Transverse colon (tissue), 4 donors: ENCODE measurements at regions not wholly inside any gene's neighbourhood (a gene's known extent, or its start where the extent isn't known, plus 50 kb on each side); places are given as distances from the start of the nearest gene placed in this dataset.
"Not testable (repeated sequence)": the region's sequence is repeated elsewhere in the genome, so short reads cannot be mapped to it uniquely, and the experiment has no call there.

ENCODE experiments used
- DNase-seq: peaks from one replicate; pipeline ENCODE4 v3.0.0-alpha.2; 2019
- H3K27ac ChIP-seq, 4 donors: fragments of 200-600 bp; sonication (generic); 2 replicates each; pipeline ENCODE4 v1.5.1; 2016 to 2018; ENCODE audit warnings: inconsistent platforms in 4 of 4
- H3K27me3 ChIP-seq: fragments of 200-600 bp; sonication (generic); 2 replicates; pipeline ENCODE4 v1.5.1; 2017; ENCODE audit warnings: inconsistent platforms
- H3K36me3 ChIP-seq, 4 donors: fragments of 200-600 bp; sonication (generic); 2 replicates each; pipeline ENCODE4 v1.5.1; 2017 to 2019; ENCODE audit warnings: inconsistent platforms in 4 of 4
- H3K4me1 ChIP-seq, 4 donors: fragments of 200-600 bp; sonication (generic); 2 replicates each; pipeline ENCODE4 v1.5.1; 2017 to 2020; ENCODE audit warnings: inconsistent platforms in 4 of 4
- H3K4me3 ChIP-seq, 4 donors: fragments of 200-600 bp; sonication (generic); 1 replicate in 1 of 4; 2 replicates in 3 of 4; pipeline versions ENCODE4 v1.5.1 to v1.6.1; 2017 to 2019; ENCODE audit warnings: inconsistent platforms in 4 of 4
- H3K9me3 ChIP-seq, 2 donors: fragments of 200-600 bp; sonication (generic); 2 replicates each; pipeline ENCODE4 v1.5.1; 2017 to 2019; ENCODE audit warnings: inconsistent platforms in 2 of 2
- EP300 ChIP-seq: sonication (generic); formaldehyde crosslinking; IDR thresholded peaks from one replicate; pipeline ENCODE4 v1.6.1; 2017; ENCODE audit warnings: antibody characterized with exemption, low read depth
- POLR2A ChIP-seq: fragments of 450-650 bp; IDR thresholded peaks from one replicate; pipeline ENCODE4 v1.6.1; 2016; ENCODE audit warnings: antibody characterized with exemption, mild to moderate bottlenecking, moderate library complexity
- POLR2AphosphoS5 ChIP-seq, 3 donors: sonication (generic); formaldehyde crosslinking; IDR thresholded peaks; one replicate each; pipeline ENCODE4 v1.6.1; 2016; ENCODE audit warnings: antibody characterized with exemption in 3 of 3
- WGBS, 2 donors: methylation state at CpG; one replicate each; pipeline ENCODE4 v1.1.5; 2018; ENCODE audit warnings: low coverage in 1 of 2; 5-methylcytosine and 5-hydroxymethylcytosine counted together
- in situ Hi-C, 4 donors: fragments of 200-750 bp; cut with MboI; loops; one replicate each; pipeline versions ENCODE4 v1.15.0 to v1.15.1; 2017; ENCODE audit warnings: low sequenced_read_pairs in 3 of 4, low pct_ligation_motif_present in 1 of 4, low pct_unique_long_range_greater_than_20kb in 1 of 4
- intact Hi-C: fragments of 100-400 bp; cut with DNase I; formaldehyde crosslinking; loops from one replicate; pipeline ENCODE4 v1.15.1; 2023; ENCODE audit warnings: low total_unique reads
- TF ChIP-seq, protein P1 (sequence below), 5 experiments: fragments of 200-600 bp in 3 of 5; fragments of 450-650 bp in 2 of 5; sonication (generic) in 3 of 5; IDR thresholded peaks; 1 replicate in 2 of 5; 2 replicates in 3 of 5; pipeline ENCODE4 v1.5.1; 2016 to 2017; ENCODE audit warnings: antibody characterized with exemption in 5 of 5, inconsistent platforms in 3 of 5, mild to moderate bottlenecking in 2 of 5, moderate library complexity in 1 of 5

DNA sequence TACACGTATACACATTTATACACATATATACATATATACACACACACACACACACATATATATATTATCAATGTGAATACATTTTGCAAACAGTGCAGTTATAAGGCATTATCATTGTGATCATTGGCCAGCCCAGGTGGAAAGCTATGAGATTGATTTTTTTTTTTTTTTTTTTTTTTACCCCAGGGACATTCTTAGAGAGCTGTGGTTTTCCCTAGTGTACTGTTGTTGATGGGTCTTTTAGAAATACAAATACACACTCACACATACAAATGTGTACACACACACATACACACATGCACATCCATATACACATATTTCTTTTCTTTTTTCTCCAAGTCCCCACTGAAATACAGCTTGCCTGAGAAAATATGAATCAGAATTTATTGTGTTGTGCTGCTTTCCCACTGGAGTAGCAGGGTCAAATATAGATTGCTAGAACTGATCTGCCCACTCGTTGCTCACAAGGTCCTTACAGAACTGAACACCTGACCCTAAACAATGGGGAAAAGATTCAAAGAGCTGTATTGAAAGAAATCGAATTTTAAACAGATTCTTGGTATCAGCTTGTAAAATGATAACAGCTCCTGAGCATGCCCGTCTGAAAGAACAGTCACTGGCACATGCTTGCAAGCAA, 325.6 kb downstream of the OMA1 start:
- Histone ChIP-seq H3K27me3 (no peaks in the 10 kb centered on the region), H3K4me1 (no peaks in the 10 kb centered on the region), H3K27ac (no peak overlapping the region), H3K9me3 (no peaks in the 10 kb centered on the region), H3K36me3 (no peaks in the 10 kb centered on the region), H3K4me3 (no peak overlapping the region)
- in situ Hi-C loops, result no loop called here
- TF ChIP-seq EP300 (no peak), POLR2AphosphoS5 (IDR thresholded peaks at IDR 0.05) (no peak), POLR2A (no peak)
- TF ChIP-seq, protein P1, sequence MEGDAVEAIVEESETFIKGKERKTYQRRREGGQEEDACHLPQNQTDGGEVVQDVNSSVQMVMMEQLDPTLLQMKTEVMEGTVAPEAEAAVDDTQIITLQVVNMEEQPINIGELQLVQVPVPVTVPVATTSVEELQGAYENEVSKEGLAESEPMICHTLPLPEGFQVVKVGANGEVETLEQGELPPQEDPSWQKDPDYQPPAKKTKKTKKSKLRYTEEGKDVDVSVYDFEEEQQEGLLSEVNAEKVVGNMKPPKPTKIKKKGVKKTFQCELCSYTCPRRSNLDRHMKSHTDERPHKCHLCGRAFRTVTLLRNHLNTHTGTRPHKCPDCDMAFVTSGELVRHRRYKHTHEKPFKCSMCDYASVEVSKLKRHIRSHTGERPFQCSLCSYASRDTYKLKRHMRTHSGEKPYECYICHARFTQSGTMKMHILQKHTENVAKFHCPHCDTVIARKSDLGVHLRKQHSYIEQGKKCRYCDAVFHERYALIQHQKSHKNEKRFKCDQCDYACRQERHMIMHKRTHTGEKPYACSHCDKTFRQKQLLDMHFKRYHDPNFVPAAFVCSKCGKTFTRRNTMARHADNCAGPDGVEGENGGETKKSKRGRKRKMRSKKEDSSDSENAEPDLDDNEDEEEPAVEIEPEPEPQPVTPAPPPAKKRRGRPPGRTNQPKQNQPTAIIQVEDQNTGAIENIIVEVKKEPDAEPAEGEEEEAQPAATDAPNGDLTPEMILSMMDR (IDR thresholded peaks at IDR 0.05), result no peak
- intact Hi-C loops, result no loop called here
- WGBS, 2 donors, result 67 to 88% methylated on average over 1 to 4 of the region's 4 CpGs
- no peak for DNase-seq

DNA sequence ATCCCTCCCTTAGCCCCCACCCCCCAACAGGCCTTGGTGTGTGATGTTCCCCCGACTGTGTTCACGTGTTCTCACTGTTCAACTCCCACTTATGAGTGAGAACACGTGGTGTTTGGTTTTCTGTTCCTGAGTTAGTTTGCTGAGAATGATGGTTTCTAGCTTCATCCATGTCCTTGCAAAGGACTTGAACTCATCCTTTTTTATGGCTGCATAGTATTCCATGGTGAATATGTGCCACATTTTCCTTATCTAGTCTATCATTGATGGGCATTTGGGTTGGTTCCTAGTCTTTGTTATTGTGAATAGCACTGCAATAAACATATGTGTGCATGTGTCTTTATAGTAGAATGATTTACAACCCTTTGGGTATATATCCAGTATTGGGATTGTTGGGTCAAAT, 330.4 kb downstream of the OMA1 start:
- H3K9me3 ChIP-seq, intact Hi-C loops, H3K27ac ChIP-seq, H3K4me1 ChIP-seq, DNase-seq, in situ Hi-C loops, H3K27me3 ChIP-seq, H3K36me3 ChIP-seq, H3K4me3 ChIP-seq: not testable (repeated sequence)
- 71 to 90% methylated on average over 3 of the region's 3 CpGs for WGBS, 2 donors

DNA sequence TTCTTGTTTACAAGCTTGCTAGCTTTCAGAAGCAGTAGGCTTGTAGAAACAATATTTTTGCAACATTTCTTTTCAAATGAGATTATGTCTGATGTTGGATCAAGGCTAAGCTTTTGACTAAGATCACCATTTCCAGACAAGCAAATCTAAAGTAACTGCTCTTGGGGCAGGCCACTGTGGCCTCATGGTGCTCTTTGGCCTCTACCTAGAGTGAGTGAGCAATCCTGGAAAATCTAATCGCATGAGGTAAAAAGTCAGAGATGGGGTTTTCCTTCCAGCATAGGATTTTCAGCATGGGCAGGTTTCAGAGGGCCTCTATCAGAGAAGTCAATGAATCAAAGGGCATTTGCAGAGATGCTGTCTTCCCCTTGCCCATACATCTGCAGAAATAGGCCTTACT, 331.9 kb downstream of the OMA1 start:
- Histone ChIP-seq H3K4me1 (no peaks in the 10 kb centered on the region), H3K4me3 (no peak overlapping the region), H3K36me3 (no peaks in the 10 kb centered on the region), H3K9me3 (no peaks in the 10 kb centered on the region), H3K27ac (no peak overlapping the region), H3K27me3 (no peaks in the 10 kb centered on the region)
- WGBS, 2 donors, result 85% methylated on average over 1 of the region's 1 CpG; no CpG with 5 or more reads in 1 of the 2 donors
- in situ Hi-C loops, result no loop called here
- TF ChIP-seq POLR2AphosphoS5 (IDR thresholded peaks at IDR 0.05) (no peak), POLR2A (no peak), EP300 (no peak)
- TF ChIP-seq, protein P1 (IDR thresholded peaks at IDR 0.05), result no peak
- no peak for DNase-seq
- intact Hi-C loops, result no loop called here

DNA sequence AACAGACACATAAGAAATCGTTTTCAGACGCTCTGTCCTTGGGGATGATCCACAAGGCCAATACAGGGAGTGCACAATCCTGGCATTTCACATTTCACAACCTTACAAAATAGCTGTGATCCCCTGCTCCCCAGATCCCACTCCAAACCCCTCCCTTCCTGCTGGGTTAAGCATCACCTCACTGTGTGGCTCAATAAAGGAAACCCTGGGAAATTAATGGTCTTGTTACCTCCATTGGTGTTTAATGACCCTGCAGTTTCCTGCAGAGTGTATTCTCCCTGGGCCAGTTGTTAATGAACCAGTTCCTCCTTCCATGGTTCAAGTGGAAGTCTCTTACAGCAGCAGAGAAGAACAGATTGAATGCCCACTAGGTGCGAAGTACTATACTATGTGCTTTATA, 334.7 kb downstream of the OMA1 start:
- H3K4me3 ChIP-seq, result no peak overlapping the region
- no peaks in the 10 kb centered on the region for H3K9me3 ChIP-seq
- H3K36me3 ChIP-seq, result no peaks in the 10 kb centered on the region
- H3K27ac ChIP-seq, result no peak overlapping the region
- WGBS, 2 donors, result 46% methylated on average over 3 of the region's 3 CpGs; no CpG with 5 or more reads in 1 of the 2 donors
- TF ChIP-seq EP300 (no peak), POLR2A (no peak), POLR2AphosphoS5 (IDR thresholded peaks at IDR 0.05) (no peak)
- TF ChIP-seq, protein P1 (IDR thresholded peaks at IDR 0.05), result no peak
- H3K27me3 ChIP-seq, result no peaks in the 10 kb centered on the region
- no peak for DNase-seq
- in situ Hi-C loops, result no loop called here
- intact Hi-C loops, result no loop called here
- no peaks in the 10 kb centered on the region for H3K4me1 ChIP-seq

DNA sequence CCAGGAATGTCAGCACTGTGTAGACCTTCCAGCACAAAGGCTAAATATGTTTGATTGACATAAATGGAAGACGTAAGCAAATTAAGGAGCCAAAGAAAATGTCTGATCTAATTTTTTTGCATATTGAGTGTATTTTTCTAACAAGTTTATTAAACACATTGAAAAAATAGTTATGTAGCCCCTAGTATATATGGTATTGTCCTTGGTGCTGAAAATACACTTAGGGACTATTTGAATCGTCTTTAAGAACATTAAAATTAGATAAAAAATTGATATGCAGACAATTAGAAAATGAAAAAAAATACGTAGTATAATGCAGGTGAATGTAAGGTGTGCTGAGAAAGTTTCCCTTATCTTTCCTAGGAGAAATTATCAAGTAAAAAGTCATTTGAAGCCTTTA, 337.0 kb downstream of the OMA1 start:
- in situ Hi-C loops, result no loop called here
- DNase-seq, result no peak
- H3K4me1 ChIP-seq, result no peaks in the 10 kb centered on the region
- H3K4me3 ChIP-seq, result no peak overlapping the region
- H3K27me3 ChIP-seq, result no peaks in the 10 kb centered on the region
- no peaks in the 10 kb centered on the region for H3K36me3 ChIP-seq
- H3K27ac ChIP-seq, result no peak overlapping the region
- TF ChIP-seq, protein P1 (IDR thresholded peaks at IDR 0.05), result no peak
- TF ChIP-seq POLR2AphosphoS5 (IDR thresholded peaks at IDR 0.05) (no peak), EP300 (no peak), POLR2A (no peak)
- WGBS, 2 donors, result 70 to 71% methylated on average over 3 of the region's 3 CpGs
- no peaks in the 10 kb centered on the region for H3K9me3 ChIP-seq
- intact Hi-C loops, result no loop called here
